ACHN (cell line): ENCODE measurements at regions not wholly inside any gene's neighbourhood (a gene's known extent, or its start where the extent isn't known, plus 50 kb on each side); places are given as distances from the start of the nearest gene placed in this dataset.
"Not testable (repeated sequence)": the region's sequence is repeated elsewhere in the genome, so short reads cannot be mapped to it uniquely, and the experiment has no call there.

Source experiments
- DNase-seq: peaks from one replicate; pipeline ENCODE4 v3.0.0-alpha.2; 2015
- in situ Hi-C: cut with HindIII; loops from 2 replicates; pipeline ENCODE4 v1.10.0; 2017; ENCODE audit warnings: low sequenced_read_pairs, low pct_ligation_motif_present, low pct_unique_long_range_greater_than_20kb

- in situ Hi-C loops = no loop called here
- no peak for DNase-seq
Measured at GRCh38 chr17:37831492-37831891, 86.6 kb upstream of the HNF1B start.

- DNase-seq = peak; percentile 54
- in situ Hi-C loops = no loop called here
Measured at GRCh38 chr17:37830151-37830993, 85.5 kb upstream of the HNF1B start.

- in situ Hi-C loops = no loop called here
Measured at GRCh38 chr17:37829592-37830123, 84.8 kb upstream of the HNF1B start.

GRCh38 chr17:37828651-37829124 is 83.8 kb upstream of the HNF1B start:
- in situ Hi-C loops = no loop called here
- no peak for DNase-seq

More at GRCh38 chr17:37829592-37830123, 84.8 kb upstream of the HNF1B start:
- DNase-seq = no peak

- DNase-seq = no peak
- in situ Hi-C loops = no loop called here
Measured at GRCh38 chr17:37827905-37828650, 83.2 kb upstream of the HNF1B start.

- no peak for DNase-seq
- in situ Hi-C loops = no loop called here
Measured at GRCh38 chr17:37826497-37827430, 81.9 kb upstream of the HNF1B start.

- DNase-seq = no peak
- in situ Hi-C loops = no loop called here
Measured at GRCh38 chr17:37825851-37826250, 81.0 kb upstream of the HNF1B start.

- peak; percentile 98 for DNase-seq
- in situ Hi-C loops = no loop called here
Measured at GRCh38 chr17:37824534-37825485, 80.0 kb upstream of the HNF1B start.

- in situ Hi-C loops = no loop called here
- DNase-seq = no peak
Measured at GRCh38 chr17:37823996-37824395, 79.1 kb upstream of the HNF1B start.

- DNase-seq = peak; percentile 35
Measured at GRCh38 chr17:37820995-37821713, 76.3 kb upstream of the HNF1B start.

GRCh38 chr17:37820313-37820994 is 75.6 kb upstream of the HNF1B start:
- in situ Hi-C loops = no loop called here

More at GRCh38 chr17:37820995-37821713, 76.3 kb upstream of the HNF1B start:
- in situ Hi-C loops = no loop called here

GRCh38 chr17:37818689-37819088 is 73.8 kb upstream of the HNF1B start:
- in situ Hi-C loops = no loop called here
- DNase-seq = peak; percentile 87

More at GRCh38 chr17:37820313-37820994, 75.6 kb upstream of the HNF1B start:
- peak; percentile 43 for DNase-seq

GRCh38 chr17:37816950-37817349 is 72.1 kb upstream of the HNF1B start:
- no peak for DNase-seq
- in situ Hi-C loops = no loop called here

- in situ Hi-C loops = no loop called here
- DNase-seq = no peak
Measured at GRCh38 chr17:37815536-37815935, 70.7 kb upstream of the HNF1B start.

- peak; percentile 100 for DNase-seq
- in situ Hi-C loops = no loop called here
Measured at GRCh38 chr17:37813751-37814150, 68.9 kb upstream of the HNF1B start.

- in situ Hi-C loops, DNase-seq: not testable (repeated sequence)
Measured at GRCh38 chr17:37808846-37809245, 64.0 kb upstream of the HNF1B start.
